HuH-7.5 (cell line): ENCODE measurements at regions not wholly inside any gene's neighbourhood (a gene's known extent, or its start where the extent isn't known, plus 50 kb on each side); places are given as distances from the start of the nearest gene placed in this dataset.
A peak's percentile ranks its signal among the peaks of the same experiment; 100 is the strongest.

Source experiments
- DNase-seq: peaks from one replicate; pipeline ENCODE4 v3.0.0; 2011; ENCODE audit warnings: low spot score

DNA sequence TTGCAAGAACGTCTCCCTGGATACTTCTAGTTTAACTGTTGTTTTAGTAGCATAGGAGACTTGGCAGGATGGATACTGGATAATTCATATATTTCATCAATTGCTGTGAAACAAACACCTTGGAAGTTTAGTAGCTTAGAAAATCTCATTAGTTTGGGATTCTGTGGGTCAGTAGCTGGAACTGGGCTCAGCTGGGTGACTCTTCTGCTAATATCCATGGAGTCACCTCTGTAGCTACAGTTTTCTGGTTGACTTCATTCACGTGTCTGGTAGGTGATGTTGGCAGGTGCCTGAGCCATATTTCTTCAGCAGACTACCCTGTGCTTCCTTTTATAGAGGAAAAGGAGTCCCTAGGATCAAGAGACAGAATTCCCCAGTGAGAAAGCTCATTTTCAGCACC, 208.9 kb upstream of the PFKP start:
- DNase-seq, result no peak

DNA sequence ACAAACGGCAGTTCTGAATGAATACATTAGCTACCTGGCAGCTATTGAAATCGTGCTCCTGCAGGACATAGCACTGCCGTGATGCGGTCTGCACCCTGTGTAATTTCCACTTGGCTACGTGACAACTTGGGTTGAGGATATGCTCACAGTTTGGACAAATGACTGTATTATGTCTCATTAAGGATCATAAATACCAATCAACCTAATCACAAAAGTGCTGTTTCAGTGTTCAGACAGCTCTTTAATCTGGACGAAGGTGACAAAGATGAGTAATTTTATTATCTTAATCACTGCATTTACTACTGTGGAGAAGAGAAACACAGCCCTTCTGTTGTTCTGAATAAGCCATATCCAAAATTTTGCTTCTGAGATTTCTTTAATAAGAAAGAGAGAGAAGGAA, 210.8 kb upstream of the PFKP start:
- no peak for DNase-seq

DNA sequence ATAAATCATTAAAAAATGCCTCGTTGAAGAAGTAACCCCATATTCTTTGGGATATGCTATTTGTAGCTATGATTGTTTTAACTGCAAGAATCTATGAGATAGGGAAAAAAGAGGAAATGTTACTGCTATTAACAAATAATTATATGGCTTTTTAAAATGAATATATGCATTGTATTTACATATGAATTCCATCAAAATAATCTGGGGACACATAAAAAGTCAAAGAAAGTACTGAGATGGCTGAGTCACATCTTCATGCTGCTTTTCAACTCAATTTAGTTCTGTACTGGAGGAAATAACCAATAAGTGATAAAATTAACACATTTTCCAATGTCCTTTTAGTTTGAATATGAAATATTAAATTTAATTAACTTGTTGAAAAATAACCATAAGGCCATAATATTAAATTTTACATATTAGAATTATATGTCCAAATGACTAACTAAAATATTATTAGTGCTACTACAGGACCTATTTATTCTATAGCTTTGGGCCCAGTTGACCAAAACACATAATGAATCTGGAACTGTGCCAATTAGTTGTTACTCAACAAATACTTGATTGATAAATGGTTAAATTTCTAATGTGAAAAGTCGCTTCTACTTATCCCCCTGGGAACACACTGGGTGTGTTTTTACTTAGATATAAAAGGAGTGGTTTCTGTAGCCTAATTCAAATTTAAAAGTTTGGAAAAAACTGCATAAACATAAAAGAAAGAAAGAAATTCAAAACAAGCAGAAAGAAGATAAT, 214.6 kb upstream of the PFKP start:
- DNase-seq, result no peak

DNA sequence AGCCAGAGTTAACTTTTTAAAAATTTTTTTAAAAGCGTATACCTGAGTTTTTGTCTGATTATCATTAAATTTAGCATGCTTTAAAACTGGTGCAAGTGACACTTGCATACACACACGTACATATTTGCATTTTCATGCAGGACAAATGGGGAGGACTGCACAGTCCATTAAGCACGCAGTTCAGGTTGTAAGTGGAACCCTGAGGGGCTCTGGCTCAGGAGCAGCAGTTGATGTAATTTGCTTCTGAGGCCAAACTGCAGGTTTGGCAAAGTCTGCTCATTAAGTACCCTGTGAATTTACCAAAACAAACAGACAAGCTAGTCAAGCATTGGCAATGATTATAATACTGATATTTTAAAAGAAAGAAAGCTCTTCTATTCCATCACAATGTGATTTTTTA, 215.8 kb upstream of the PFKP start:
- no peak for DNase-seq

DNA sequence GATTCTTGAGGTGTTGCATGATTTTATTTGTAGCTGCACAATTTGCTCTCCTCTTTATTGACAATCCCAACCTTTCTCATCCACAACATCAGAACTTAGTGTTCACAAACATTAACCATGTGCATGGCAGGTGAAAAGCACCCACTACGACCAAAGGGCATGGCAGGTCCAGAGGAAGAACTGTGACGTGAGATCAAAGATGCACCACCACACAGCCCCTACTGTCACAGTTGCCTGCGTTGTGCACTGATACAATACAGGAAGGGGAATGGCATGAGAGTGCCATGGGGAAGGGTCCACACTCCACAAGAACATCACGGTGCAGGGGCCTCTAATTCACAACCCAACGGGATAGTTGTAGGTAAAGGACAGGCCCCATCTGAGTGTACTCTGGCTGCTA, 217.1 kb upstream of the PFKP start:
- no peak for DNase-seq

DNA sequence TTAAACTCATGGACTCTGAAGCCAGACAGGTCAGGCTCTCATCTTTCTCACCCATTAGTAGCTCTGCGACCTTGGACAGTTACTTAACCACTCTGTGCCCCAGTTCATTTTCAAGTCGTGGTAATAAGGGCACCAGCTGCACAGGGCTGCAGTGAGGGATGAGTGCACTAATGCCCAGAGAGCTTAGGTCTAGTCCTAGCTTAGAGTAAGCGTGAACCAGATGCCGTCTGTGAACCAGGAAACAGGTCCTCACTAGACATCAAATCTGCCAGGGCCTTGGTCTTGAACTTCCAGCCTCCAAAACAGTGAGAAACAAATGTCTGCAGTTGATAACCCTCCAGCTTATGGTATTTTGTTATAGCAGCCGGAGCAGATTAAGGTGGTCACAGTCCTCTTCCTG, 222.4 kb upstream of the PFKP start:
- DNase-seq, result no peak

DNA sequence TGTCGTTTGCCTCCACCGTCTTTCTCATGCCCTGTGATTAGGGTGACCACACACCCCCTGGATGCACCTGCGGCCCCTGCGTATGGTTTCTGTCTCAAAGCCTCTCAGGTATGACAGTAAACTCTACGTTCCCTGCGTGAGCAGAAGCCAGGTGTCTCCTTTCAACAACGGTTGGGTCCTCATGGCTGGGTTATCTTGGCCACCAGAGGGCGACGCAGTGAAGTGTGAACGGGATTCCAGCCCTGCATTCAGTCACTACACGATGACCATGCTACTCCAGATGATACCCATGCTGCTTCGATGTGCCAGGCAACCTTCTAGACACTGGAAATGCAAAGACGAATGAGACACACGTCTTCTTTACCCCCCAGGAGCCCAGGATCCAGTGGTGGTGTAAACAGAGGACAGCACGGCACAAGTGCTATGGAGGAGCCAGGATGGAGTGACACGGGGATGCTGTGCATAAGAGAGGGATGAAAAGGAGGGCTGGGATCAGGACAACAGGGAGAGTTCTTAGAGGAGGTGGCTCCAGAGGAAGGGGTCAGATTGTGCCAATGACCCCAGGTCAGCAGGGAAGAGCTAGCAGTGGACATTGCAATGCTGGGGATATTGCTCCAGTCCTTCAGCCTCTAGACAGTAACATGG, 228.1 kb upstream of the PFKP start:
- peak; percentile 48 for DNase-seq

DNA sequence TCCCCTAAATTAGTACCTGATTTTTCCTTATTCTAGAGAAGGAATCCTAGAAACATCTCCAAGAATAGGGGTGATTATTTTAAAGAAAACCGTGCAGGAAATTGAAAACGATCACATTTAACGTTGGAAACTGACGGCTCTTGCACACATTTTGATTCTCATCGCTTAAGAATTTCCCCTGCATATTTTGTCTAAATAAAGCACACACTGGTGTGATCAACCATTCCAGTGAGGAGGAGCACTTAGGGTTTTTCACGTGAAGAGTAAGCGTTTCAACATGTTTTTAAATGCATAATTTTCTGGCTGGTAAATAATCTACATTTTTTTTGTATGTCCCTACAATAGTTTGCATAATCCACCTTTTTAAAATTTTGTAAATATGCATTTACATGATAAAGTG, 229.7 kb upstream of the PFKP start:
- no peak for DNase-seq

DNA sequence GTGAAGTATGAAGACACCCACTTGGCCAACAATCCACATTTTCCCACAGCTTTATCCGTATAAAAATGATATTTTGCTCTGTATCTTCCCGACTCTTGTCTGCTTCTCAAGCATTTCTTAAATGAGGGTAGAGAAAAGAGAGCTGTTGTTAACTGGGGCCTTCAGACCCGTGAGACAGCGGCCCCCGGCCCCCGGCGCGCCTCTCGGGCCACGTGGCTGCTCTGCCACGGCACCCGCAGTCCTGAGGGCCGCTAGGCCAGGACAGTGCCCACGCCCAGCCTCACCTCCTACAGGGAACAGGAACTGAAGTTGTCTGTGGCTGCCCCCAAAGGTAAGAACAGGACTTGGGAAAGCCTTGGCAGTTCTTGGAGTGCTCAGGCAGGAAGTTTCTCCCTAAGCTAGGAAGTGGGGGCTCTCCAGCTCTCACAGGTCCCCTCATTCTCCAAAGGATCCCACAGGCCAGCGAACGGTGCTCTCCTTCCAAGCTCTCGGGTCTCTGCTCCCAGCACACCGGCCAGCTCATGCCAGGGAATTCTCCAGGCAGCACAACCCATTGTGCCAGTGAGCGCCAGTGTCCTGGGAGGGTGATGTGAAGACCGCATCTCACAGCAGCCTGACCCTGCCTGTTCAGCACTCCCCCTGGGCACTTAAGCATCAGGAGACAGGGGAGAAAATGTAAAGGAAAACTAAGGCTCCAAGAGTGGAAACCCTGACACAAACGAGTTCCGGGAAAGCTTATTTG, 230.3 kb upstream of the PFKP start:
- no peak for DNase-seq

DNA sequence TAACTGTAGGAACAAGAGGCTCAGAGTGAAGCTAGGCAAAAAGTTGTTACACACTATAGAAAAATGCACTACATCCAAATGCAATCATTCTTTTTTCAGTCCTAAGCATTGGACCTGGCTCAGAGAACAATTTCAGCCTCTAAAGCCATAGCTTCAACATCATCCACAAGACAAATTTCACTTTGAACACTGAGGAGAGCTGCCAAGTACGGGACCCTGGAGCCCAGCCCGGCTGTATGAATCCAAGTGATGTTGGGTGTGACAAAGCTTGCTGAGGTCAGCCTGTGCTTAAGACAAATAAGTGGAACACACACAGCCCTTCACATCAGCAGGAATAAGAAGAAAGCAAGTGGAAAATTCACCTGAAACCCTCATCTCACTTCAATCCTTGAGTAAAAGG, 233.1 kb upstream of the PFKP start:
- no peak for DNase-seq

DNA sequence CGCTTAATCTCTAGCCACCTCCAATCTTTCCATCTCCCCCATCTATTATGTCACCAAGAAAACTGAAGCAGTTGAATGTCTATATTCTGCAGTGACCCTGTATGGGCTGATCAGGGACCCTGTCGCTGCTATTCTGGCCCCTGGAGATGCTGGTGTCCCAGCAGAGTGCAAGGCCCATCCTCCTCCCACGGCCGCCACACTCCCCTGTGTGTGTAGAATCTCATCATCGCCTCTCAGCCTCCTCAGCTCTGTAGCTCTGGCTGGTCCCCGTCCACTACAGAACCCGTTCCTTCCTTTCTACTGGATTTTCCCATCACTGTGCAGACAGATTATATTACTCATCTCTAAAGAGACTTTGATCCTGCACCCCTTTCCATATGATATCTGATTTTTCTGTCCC, 235.8 kb upstream of the PFKP start:
- DNase-seq, result no peak

DNA sequence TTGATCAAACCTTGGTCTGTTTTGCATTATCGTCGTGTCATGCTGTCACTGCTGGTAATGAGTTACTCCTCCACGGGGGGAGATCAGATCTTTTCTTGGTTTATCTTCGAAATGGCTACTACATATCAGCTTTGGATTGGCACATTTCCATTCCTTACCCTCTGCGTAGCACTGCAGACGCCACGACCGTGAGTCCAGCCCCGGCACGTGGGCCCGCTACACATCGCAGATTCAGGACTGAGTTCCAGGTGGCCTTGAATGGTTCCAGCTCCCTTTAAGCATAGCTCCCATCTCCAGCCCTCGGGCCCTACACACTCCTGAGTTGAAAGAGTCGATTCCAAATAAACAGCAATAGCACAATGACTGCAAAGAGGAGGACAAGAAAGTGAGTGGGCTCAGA, 238.6 kb upstream of the PFKP start:
- DNase-seq, result no peak

DNA sequence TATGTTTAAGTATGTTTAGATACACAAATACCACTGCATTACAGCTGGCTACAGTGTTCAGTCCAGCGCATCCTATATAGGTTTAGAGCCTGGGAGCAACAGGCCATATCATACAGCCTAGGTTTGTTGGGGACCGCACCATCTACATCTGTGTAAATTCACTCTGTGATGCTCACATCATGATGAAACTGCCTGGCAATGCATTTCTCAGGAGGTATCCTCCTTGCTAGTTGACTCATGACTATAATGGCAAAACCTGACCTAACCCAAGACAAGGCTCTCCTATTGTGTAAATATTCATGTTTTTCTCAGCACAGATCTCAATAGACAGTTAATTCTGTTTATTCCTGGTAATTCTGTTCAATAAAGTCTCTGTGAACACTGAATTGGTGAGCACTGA, 240.7 kb upstream of the PFKP start:
- DNase-seq, result no peak

DNA sequence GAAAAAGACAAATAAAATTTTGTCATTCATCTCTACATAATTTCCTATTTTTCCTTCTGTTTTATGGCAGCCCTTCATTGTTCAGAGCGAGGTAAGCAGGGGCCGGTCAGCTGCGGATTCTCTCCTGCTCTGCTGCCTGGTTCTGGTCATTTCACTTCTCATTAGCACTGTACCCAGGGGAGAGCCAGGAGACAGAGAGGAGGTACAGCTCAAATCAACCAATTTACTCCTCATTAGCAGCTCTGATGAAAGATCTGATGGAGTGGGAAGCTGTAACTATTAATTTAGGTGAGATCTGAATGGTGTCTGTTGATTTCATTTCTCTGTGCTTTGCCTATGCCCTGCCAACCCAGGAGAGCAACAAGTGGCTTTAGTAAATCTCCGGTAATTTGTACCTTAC, 241.5 kb upstream of the PFKP start:
- DNase-seq, result no peak

DNA sequence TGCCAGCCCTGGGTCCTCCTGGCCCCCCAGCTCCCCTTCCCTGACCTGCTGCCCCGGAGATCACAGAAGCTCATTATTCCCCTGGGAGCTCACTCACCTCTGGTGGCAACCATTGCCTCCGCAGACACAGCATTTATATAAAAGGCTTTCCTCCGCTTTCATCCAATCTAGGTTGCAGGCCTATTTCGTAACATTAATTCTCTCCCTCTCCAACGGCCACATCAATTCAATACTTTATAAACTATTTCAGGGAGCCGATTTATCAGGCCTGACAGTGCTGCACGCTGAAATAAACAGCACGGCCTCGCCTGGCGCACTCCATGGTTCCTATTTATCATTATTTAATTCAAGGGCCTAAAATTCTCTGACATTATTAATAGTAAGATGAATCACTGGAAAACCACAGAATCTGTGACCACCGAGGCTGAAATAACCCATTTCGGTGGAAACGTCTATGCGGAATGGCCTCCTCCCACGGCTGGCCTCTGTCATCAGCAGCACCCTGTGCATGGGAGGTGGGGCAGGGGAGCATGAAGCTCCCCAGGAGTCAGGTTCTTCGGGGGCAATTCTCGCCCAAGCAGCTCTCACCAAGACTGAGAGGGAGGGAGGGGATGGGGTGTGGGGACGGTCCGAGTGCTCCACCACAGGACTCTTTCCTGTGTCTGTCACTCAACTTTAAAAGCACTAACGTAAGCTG, 249.3 kb upstream of the PFKP start:
- no peak for DNase-seq

DNA sequence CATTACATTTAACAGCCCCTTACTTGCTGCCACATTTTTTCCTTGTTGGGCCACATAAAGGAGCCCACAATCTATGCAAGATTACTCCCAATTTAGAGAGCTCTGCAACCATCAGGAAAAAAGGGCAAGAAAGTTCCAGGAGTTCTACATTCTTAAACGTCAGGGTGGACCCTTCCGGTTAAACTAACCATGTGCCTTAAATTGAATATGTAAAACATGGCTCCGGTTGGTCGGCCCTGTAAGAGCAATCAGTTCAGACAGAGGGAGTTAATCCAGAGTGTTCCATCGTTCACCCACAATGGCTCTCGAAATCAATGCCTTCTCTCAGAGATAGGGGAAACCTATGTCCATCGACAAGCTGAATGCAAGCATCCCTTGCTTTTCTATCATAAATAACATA, 253.7 kb upstream of the PFKP start:
- DNase-seq, result no peak

DNA sequence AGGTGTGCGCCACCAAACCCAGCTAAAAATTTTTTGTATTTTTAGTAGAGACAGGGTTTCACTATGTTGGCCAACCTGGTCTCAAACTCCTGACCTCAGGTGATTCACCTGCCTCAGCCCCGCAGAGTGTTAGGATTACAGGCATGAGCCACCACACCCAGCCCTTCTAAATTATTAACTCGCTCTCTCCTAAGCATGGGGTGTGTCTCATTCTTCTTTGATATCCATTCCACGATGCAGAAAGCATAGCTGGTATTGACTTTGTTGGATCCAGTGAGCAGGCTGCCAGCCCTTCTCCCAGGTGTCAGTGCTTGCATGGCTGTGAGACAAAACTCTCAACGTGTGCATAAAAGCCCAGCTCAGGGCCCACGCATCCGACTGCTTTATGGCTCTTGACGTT, 254.1 kb upstream of the PFKP start:
- DNase-seq, result no peak

DNA sequence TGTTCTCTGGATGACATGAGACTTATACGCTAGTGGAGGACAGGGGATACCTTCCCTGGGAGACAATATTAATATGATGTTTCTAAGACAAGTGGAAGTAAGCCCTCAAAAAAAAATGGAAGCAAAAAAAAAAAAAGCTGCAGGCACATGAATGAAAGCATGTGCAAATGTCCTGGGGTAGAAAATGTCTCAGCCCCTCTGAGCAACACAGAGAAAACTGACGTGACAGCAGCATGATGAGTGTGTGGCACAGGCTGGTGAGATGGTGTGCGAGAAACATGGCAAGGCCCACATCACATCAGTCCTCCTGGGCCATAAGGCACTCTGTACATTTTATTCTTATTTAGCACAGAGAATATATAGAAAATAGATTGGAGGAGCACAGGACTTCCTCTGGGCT, 254.7 kb upstream of the PFKP start:
- no peak for DNase-seq

DNA sequence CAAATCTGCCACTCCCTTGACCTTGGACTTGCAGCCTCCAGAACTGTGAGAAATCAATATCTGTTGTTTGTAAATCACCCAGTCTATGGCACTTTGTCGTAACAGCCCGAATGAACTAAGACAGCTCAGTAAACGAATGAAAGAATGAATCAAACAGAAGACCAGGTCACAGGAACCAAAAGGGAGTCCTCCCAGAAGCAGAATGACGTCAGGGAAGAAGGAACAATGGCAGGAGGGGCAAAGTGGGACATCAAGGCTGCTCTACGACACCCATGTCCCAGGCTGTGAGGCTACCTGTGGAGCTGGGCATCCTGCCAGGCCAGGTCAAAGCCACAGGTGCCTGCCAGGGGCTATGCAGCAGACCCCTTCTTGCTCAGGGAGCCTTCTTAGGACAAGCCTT, 267.2 kb upstream of the PFKP start:
- no peak for DNase-seq

DNA sequence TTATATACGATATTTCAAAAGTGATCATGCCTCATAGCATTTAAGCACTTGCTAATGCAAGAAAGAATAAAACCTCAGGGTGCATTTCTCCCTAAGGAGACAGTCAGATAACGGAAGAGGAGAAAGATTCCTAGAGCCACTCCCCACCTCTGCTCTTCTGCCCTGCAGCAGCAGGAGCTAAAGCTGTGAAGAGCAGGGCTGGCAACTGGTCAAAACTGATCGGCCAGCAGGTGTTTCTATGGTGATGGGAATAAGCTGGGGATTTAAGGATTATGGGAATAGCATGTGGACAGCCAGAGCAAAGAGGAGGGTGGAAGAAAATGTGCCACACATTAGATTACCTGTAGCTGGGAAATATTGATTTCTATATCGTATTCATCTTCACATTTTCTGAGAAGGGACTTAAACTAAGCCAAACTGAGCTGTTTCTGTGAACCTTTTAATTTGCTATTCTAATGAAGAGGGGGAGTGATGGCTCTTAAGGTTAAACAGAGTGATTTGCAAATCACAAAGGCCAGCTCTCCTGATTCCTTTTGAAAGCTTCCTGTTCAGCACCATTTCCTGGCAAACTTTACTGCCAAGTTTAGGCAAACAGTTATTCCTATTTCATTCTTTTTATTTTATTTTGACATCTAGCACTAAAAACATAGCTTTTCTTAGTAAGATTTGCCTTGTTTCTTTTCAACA, 268.9 kb upstream of the PFKP start:
- no peak for DNase-seq

DNA sequence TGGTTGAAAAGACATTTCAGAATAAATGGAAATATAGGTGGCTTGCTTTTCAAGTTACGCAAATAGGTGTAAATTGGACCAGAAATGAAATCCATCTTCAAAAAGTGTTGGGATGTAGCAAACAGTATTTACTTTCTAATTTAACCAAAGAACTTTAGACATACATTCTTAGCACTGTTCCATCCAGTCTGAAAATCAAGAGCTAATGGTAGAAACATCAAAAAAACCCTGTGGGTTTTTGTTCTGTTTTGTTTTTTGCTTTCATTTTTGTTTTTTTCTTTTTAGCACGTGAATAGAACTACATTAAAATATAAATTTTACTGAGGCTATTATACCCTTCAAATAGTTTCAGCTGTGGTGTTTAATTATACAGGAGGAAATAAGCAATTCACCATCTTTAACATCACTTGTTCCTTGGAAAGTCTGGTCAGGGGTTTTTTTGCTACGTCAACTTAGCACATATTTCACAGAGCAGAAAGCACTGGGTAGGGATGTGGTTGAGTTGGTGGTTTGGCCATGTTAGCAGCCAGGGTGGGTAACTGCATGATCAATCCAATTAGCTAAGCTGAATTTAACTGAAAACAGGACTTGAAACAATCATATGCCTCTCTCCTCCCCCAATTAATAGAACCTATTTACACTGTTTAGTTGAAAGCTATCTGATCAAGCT, 275.4 kb upstream of the PFKP start:
- no peak for DNase-seq
